GM18873 (cell line): ENCODE measurements at regions not wholly inside any gene's neighbourhood (a gene's known extent, or its start where the extent isn't known, plus 50 kb on each side); places are given as distances from the start of the nearest gene placed in this dataset.

Experiments used
- ATAC-seq: cut with Tn5 transposase; IDR thresholded peaks from one replicate; pipeline ENCODE4 v1.9.1; 2021; ENCODE audit warnings: mild to moderate bottlenecking, moderate library complexity, moderate number of reproducible peaks; ENCODE audit not compliant: unreplicated experiment, low FRiP score

DNA sequence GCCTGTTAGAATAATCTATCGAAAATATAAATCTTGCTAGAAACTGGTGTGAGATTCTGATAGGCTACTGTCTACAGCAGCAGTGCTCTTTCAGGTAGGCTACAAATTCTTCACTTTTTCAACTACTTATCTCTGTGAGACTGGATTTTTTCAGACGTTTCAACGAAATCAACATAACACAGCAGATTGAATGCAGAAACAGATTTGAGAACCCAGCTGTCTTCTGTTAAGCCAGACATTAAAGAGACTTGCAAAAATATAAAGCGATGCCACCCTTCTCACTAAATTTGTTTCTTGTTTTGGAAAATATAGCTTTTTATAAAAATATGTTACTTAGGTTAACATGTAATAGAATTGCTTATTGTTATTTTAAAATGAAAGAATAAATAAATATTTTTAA, 140.6 kb upstream of the PHACTR1 start:
- no peak for ATAC-seq

DNA sequence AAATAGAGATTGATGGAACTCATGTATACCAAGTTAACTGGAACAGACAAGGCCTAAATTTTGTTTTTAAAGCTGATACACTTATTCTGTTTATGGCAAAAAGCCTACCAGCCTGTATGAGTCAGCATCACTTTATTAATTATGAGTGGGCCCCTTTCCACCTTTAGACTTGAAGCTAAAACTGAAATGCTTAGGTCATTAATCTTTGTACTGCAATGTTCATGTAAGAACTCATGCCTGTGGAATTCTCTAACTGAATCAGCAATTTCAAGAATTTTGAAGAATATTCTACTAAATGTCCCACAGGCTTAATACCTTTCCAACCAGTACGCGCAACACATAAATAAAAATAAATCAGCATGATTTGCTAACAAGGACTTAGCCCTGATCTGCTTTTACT, 140.2 kb upstream of the PHACTR1 start:
- ATAC-seq = no peak

DNA sequence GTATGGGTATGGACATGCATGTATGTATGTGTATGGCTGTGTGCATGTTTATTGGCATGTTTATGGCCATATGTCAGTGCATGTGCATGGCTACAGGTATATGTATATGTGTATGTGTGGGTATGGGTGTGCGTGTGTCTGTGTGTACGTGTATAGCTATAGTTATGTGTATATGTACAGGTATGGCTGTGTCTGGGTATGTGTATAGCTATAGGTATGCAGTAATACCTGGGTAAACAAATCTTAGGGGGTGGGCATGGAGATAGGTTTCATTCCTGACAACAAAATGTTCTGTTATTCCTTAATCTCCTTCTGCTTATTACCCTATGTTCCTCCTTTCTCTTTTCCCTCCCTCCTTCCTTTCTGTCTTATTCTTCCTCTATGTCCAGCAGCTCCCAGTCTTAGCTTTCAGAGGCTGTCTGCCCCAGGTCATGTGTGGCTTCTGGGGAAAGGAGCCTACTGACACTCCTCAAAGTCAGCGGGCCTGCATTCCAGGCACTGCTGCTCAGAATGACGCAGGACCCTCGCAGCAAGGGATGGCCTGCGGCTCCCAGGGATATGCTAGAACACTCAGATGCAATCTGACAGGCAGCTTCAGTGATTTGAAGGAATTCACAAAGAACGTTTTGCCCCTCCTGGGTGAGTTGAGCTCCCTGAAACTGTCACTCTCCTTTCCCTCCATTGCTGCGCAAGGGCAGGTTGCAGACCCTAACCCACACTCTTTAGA, 139.3 kb upstream of the PHACTR1 start:
- ATAC-seq = no peak

DNA sequence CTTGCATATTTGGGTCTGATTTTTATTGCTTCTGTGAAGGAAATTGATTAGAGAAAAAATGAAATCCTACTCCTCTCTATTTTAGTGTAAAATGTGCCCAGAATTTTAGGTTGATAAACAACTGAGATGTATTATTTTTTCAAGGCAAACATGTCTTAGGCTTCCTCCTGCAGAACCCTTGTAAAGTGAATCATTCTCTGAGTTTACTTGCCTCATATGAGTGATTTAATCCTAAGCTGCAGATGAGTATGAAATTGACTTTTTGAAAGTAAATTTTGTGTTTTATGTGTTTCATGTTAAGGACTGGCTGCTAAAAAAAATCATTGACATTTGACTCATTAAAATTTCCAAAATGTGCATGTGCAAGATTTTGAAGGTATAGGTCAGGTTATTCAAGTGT, 138.5 kb upstream of the PHACTR1 start:
- ATAC-seq = no peak

DNA sequence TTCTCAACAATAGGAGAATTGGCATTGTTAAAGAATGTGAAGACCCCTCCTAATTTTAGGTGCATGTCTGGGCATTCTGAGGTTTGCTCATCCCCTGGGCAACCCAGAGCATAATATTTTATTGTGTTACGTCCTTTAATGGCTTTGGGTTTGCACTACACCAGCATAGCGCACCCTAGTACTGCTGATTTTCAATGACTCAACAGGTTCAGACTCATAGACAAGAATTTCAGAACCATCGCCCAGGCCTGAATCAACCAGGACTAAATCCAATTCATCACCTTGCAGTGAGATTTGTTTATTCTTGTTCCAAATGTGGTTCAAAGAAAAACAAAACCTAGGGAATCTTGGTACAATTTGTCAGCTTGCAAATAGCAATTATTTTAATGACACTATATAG, 137.8 kb upstream of the PHACTR1 start:
- ATAC-seq = no peak

DNA sequence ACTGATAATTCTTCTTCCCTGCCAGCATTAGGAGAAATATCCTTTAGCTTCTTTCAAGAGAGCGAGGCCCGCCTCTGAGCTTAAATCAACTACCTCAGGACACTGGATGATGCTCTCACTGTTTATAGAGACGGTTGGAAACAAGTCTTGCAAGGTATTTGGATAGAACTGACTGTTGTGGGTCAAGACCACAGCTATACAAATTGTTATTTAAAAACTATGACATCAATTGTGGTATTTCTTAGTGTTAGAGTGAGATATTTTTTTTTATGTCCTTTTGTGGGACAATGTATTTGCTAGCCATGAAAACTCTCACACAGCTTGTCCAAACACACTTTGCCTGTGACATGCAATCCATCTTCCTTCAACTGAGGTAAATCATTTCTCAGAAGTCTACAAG, 136.3 kb upstream of the PHACTR1 start:
- ATAC-seq = no peak

DNA sequence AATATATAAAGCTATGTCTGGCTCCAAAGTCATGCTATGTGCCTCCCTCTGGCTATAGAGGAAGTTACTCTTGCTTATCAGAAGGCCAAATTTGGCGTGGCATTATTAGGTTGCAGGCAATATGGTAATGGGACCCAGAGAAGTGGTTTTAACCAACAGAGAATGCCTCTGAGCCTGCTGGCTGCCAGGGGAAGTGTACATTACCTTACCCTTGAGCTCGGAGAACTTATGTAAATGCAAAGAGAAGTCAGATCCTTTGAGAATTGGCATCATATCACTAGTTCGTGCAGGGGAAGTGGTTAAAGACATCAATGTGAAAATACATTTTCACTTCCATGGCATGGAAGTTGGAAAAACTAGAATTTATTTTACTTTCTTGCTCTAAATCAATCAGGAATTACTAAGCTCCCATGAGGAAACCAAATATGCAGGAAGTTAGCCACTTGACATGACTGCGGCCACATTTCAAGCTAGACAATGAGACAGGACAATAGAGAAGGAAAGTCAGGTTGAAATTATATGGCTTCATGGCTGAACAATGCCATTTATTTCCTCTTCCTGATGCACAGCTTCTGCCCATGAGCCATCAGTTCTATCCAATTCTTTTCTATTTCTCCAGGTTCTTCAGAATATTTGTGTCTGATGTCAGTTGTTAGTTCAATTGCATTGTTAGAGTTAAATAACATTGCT, 134.0 kb upstream of the PHACTR1 start:
- no peak for ATAC-seq

DNA sequence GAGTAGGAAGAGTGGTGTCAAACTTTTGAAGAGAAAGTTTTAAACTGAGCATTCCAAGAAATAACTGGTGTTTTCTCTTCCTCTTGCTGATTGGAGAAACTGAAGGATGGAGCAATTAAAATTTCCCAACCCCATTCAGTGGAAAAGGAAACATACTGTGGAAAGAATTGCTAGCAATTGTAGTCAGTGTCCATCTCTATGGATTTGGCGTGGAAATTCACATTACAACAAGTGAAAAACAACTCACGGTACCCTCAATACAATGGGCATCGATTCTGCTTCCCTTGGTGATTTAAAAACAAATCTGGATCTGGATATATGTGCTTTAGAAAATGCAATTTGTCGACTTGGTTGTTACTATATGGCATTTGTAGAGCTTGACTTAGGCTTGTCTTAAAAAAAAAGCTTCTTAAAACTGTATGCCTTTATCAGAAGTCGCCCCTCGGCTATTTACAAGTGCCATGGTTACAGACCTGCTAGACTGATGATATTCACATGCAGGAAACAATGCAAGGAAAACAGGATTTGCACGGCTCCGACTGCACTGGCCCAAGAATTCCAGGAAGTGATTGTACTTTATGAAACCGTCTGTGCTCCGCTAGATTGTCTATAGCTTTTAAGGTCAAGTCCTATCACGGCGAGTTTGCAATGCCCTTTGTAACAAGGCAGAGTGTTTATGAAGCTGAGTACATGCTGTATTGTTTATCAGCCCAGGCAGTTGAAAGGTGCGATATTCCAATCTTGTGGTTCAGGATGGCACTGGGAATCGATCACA, 131.7 kb upstream of the PHACTR1 start:
- ATAC-seq = no peak

DNA sequence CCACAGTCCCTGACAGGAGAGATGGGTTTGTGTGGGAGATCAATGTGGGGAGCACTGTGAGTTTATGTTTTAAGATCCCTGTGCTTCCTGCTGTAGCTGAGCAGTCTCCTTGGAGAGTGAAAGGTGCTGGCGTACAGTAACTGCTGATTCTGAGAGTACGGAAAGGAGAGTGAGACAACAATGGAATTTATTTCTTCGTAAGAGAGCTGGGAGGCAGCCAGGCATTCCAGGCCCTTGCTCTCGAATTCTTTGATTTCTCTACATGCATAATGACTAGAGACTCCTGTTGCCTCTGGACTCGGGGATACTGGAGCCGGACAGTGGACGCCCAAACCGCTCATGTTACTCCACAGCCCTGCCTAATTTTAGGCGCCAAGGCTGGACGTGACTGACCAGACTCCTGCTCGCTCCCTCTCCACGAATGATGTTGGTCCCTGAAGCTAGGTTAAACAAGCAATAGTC, 131.0 kb upstream of the PHACTR1 start:
- ATAC-seq = no peak

DNA sequence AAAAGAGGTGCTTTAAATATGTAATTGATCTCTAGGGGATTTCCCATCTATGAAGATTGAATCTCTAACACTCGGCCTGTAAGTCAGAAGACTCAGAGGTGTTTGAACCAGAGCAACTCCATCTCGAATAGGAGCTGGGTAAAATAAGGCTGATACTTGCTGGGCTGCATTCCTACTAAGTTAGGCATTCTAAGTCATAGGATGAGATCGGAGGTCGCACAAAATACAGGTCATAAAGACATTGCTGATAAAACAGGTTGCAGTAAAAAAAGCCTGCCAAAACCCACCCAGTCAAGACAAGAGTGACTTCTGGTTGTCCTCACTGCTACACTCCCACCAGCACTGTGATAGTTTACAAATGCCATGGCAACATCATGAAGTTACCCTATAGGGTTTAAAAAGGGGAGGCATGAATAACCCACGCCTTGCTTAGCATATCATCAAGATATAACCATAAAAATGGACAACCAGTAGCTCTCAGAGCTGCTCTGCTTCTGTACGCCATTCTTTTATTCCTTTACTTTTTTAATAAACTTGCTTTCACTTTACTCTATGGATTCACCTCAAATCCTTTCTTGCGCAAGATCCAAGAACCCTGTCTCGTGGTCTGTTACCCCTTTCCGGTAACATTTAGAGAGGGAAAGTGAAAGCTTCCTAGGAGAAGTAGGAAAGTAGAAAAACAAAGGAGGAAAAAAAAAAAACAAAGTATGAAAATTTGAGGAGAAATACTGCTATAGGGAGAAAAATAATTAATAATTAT, 129.7 kb upstream of the PHACTR1 start:
- ATAC-seq = no peak

DNA sequence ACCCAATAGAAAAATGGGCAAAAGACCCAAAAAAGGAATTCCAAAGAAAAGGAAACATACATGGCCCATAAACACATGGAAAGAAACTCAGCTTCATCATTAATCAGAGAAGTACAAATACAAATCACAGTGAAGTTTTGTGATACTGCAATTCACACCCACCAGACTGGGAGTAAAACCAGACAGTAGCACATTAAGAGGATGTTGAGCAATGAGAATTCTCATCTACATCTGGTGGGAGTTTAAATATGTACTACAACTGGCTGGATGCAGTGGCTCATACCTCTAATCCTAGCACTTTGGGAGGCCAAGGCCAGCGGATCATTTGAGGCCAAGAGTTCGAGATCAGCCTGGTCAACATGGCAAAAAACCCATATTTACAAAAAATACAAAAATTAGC, 125.7 kb upstream of the PHACTR1 start:
- ATAC-seq = no peak

DNA sequence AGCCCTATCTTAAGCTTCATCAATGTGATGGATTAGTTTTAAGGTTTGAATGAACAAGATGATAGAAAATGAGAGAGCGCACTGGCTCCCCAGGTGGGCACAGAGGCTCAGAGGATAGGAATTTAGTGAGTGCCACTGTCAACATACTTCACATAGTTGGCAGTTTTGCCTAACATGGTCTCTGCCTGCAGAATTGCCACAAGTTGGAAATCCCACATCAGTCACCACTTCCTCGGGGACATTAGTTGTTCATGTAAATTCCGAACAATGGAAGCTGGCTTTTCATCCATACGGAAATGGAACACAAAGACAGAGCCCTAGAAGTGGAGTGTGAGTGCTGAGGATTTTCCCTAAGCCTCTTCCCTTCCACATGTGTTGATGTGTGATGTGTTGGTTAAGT, 123.9 kb upstream of the PHACTR1 start:
- no peak for ATAC-seq

DNA sequence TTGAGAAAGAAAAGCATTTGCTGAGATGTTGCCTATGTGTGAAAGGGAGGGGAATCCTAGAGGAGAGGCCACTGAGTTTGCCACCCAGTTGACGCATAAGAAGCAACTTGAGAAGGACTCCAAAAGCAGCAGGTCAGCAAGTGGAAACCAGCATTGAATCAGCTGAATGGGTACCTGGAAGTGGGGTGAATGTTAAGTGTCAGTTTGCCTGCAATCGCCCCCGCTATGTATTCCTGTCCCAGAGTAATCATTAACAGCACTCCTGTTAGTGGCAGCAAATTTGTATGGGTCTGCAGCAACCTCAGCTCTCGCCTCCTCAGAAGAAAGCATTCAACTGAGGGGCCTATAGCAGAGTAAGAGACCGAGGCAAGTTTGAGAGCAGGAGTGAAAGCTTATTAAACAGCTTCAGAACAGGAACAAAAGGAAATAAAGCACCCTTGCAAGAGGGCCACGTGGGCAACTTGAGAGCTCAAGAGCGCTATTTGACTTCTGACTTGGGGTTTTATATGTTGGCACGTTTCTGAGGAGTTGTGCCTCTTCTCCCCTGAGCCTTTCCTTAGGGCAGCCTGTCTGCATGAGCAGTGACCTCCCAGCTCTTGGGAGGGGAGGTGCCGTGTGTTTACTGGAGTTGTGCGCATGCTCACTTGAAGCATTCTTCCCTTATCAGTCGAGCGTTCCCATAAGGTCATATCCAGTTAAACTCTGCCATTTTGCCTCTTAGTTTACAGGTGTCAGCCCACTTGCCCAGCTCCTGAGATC, 122.6 kb upstream of the PHACTR1 start:
- peak; percentile 51 for ATAC-seq

DNA sequence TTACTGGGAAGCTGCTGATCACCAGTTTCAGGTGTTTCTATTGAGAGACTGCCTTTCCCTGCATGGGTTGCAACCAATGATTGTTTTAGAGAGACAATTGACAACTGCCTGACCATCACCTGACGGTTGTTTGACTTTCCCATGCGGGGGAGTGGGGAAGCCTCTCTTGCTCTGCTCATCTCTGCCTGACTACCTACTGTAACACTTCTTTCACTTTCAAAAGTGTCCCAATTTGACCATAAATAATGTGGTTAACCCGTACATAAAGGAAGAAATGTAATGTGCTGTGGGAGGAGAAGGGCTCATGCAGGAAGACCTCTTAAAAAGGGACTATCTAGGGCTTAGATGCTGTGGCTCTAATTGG, 122.1 kb upstream of the PHACTR1 start:
- ATAC-seq = no peak

DNA sequence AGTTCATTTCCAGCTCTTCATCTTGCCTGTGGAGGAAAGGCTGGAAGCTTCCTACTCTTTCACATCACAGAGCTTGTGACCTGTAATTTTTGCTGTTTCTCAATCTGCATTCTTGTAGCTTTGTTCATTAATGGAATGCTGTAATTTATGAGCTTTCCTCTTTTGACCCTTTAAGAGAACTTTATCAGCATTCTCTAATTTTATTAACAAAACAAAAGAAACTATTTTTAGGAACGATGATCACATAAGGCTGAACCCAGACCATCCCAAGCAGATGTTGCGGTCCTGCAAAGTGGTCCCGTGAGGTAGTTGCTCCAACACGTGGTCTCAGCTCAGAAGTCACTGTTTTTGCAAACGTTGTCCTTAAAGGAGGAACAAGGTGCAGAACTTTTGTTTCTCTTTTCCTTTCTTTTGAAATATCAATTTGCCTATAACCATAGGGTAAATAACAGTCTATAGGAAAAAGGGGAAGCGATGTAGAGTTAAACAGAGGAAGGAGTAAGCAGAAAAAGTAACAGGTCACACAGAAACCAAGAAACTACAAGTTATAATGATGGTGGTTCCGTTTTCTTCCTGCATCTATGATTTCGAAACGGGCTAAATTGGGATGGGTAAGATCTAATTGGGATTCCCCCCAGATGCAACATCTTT, 121.3 kb upstream of the PHACTR1 start:
- ATAC-seq = peak; percentile 42

DNA sequence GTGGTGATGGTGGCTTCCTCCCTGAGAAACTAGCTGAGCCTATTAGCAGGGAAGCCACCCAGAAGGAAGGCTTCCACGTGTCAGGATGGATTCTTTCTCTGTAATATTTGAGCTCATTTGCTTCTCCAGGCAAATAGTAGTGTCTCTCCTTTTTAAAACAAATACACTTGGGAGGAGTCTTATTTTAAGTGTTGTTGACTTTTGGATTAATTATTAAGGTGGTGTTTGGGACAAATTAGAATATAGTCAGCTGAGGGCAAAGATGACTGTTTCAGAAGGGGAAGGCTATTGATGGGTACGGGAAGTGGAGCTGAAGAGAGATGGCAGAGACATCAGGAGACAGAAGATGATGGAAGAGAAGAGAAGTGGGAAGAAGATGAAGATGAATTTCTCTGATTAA, 119.8 kb upstream of the PHACTR1 start:
- ATAC-seq = no peak

DNA sequence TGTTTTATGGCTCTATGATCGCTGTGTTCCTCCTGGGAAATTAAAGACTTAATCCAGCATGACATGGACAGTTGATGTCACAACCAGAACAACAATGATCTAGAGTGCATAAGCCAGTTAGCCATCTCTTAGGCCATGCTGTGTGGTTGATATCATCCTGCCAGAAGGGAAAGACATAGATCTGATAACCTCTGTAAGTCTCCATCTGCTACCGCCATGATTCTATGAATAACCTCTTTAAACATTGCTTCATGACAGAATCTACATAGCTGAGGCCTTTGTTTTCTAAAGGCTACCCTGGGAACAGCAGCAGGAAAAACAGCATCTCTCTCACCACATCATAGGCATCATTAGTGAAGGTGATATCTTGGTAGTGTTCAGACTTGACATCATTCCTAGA, 117.6 kb upstream of the PHACTR1 start:
- no peak for ATAC-seq

DNA sequence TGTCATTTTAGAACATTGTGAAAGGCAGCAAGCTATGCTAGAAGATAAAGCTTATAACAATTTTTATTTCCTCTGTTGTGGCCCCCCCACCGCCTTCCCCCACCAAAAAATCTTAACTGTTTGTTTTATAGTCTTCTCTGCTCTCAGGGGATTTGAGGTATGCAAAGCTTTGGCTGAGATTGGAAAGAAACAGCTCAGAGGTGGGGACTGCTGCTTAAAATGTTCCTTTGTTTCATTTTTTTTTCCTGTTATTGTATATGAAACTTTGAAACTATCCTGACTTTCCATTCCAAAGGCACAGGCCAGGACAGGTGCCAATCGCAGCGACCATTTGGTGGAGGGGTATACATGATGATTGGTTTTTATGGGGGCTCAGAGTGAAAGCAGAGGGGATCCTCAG, 114.7 kb upstream of the PHACTR1 start:
- ATAC-seq = no peak

DNA sequence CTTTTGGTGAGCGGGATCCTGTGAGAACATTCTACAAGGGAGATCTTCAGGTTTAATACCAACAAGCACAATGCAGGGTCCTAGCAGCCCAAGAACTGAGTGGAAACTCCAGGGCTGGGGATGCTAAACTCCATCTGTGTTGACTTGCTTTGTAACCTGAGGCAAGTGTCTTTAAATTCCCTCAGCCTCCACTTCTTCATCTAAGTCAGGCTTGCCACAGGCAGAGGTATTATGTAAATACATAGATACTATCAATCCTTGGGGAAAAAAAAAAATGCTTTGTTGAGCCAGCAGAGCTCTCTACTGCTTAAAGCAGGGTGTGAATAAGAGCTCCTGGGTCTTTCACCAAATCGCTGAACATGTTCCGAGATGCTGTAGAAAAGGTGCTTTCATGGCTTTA, 114.2 kb upstream of the PHACTR1 start:
- no peak for ATAC-seq
